ENCODE measurements at regions not wholly inside any gene's neighbourhood (a gene's known extent, or its start where the extent isn't known, plus 50 kb on each side); places are given as distances from the start of the nearest gene placed in this dataset.

DNA sequence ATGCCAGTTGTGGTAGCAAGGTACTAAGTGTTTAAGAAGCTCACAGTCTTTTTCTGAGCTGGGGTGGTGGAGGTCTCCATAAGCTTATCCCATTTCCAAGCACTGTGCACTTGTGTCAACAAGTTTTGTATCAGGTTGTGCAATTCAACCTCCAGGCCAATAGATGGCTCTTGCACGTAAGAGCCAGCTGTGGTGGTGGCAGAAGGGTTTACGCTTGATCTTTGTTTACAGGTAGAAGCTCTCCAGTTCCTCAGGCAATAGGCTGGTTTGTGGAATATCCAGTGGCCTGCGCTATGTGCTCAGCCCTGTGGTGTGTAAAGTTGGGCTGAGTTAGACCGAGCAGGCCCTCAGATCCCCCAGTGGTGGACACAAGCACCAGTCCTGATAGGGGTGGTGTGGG is 89.7 kb upstream of the CNTNAP5 start:
- Mint-ChIP-seq H3K27me3 (ENCODE audit: unreplicated experiment) (no peaks in the 10 kb centered on the region), H3K27ac (ENCODE audit: unreplicated experiment) (no peak overlapping the region), H3K4me1 (ENCODE audit: low read depth, unreplicated experiment) (no peaks in the 10 kb centered on the region), H3K4me3 (ENCODE audit: unreplicated experiment) (no peak overlapping the region), H3K36me3 (ENCODE audit: unreplicated experiment) (no peaks in the 10 kb centered on the region), H3K9me3 (ENCODE audit: unreplicated experiment) (no peaks in the 10 kb centered on the region)
- TF ChIP-seq, protein P1, sequence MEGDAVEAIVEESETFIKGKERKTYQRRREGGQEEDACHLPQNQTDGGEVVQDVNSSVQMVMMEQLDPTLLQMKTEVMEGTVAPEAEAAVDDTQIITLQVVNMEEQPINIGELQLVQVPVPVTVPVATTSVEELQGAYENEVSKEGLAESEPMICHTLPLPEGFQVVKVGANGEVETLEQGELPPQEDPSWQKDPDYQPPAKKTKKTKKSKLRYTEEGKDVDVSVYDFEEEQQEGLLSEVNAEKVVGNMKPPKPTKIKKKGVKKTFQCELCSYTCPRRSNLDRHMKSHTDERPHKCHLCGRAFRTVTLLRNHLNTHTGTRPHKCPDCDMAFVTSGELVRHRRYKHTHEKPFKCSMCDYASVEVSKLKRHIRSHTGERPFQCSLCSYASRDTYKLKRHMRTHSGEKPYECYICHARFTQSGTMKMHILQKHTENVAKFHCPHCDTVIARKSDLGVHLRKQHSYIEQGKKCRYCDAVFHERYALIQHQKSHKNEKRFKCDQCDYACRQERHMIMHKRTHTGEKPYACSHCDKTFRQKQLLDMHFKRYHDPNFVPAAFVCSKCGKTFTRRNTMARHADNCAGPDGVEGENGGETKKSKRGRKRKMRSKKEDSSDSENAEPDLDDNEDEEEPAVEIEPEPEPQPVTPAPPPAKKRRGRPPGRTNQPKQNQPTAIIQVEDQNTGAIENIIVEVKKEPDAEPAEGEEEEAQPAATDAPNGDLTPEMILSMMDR (IDR thresholded peaks at IDR 0.05; ENCODE audit: partially characterized antibody, unreplicated experiment) = no peak
- DNase-seq = no peak

DNA sequence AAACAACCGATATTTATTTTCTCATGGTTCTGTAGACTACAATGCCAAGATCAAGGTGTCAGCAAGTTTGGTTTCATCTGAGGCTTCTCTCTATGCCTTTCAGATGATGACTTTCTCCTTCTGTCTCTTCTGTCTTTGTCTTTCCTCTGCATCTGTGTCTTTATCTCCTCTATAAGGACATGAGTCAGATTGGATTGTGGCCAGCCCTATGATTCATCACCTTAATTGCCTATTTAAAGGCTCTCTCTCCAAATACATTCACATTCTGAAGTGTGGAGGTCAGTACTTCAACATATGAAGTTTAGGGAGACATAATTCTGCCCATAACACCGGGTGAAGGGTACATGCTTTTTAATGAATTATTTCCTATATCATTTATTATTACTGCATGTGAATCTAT is 71.2 kb upstream of the CNTNAP5 start:
- Mint-ChIP-seq H3K36me3 (ENCODE audit: unreplicated experiment) (no peaks in the 10 kb centered on the region), H3K4me1 (ENCODE audit: low read depth, unreplicated experiment) (no peaks in the 10 kb centered on the region)
- TF ChIP-seq, protein P1 (IDR thresholded peaks at IDR 0.05; ENCODE audit: partially characterized antibody, unreplicated experiment) = no peak

DNA sequence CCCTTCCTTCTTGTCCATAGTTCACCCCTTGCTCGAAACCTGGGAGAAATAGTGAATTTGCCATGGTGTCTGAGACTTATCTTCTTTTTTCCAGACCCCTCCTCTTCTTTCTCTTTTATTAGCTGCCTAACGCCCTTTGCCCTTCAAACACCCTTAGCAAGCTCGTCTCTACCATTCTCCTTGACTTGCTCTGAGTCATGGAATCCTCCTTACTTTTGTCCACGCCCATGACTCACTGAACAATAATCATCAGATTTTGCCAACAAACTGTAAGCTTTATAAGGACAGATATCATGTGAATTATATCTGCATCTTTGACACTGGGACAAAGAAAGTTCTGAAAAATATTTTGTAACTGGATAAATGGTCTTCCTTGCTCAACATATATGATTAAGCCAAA is 67.1 kb upstream of the CNTNAP5 start:
- no peak for DNase-seq
- H3K9me3 Mint-ChIP-seq (ENCODE audit: unreplicated experiment) = no peaks in the 10 kb centered on the region
- no peaks in the 10 kb centered on the region for H3K4me1 Mint-ChIP-seq (ENCODE audit: low read depth, unreplicated experiment)
- no peak overlapping the region for H3K27ac Mint-ChIP-seq (ENCODE audit: unreplicated experiment)
- TF ChIP-seq, protein P1 (IDR thresholded peaks at IDR 0.05; ENCODE audit: partially characterized antibody, unreplicated experiment) = no peak
- H3K4me3 Mint-ChIP-seq (ENCODE audit: unreplicated experiment) = no peak overlapping the region
- no peaks in the 10 kb centered on the region for H3K27me3 Mint-ChIP-seq (ENCODE audit: unreplicated experiment)
- no peaks in the 10 kb centered on the region for H3K36me3 Mint-ChIP-seq (ENCODE audit: unreplicated experiment)

More for the DNA sequence above, 71.2 kb upstream of the CNTNAP5 start:
- no peak for DNase-seq
- Mint-ChIP-seq H3K27ac (ENCODE audit: unreplicated experiment) (no peak overlapping the region), H3K27me3 (ENCODE audit: unreplicated experiment) (no peaks in the 10 kb centered on the region), H3K9me3 (ENCODE audit: unreplicated experiment) (no peaks in the 10 kb centered on the region), H3K4me3 (ENCODE audit: unreplicated experiment) (no peak overlapping the region)

DNA sequence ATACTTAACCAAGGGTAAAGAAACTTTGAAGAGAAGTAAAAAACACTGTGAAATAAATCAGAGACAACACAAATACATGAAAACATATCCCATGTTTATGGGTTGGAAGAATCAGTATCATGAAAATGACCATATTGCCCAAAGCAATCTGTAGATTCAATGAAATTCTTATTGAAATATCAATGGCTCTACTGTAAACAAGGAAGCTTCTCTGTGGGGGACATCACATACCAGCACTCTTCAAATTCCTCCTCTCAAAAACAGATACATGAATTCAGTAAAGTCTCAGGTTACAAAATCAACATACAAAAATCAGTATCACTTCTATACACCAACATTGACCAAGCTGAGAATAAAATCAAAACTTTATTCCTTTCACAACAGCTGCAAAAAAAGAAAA is 63.5 kb upstream of the CNTNAP5 start:
- no peaks in the 10 kb centered on the region for H3K36me3 Mint-ChIP-seq (ENCODE audit: unreplicated experiment)

DNA sequence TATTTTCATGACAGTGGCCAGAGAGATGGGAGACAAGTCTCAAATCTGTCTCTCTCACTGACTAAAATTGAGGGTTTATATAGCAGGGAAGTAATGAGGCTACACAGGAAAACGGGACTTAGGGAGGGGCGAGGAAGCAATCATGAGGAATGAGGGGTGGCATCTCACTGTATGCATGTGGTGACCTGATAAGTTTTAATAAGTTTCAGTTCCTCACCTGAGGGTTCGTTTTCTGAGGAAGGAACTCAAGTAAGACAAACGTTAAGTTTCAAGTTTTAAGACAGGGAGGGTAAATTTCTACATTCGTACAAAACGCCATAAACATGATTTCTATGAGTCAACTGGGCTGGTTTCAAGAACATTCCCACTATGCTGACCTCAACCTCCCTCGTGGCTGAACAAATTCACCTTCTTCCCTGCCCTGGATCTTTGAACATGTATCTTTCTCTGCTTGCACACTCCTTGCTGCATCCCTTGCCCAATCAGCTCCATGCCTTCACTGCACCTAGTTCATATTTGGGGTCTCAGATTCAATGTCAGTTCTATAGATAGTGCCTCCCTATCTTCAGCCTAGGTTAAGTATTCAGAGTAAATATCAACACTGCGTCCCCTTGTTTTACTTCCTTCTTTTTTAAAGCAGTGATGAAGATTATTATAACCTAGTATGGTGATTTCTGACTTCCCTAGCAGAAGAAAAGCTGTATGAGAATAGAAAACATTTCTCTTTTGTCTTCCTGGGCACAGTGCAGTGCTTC is 53.3 kb upstream of the CNTNAP5 start:
- H3K4me1 Mint-ChIP-seq (ENCODE audit: low read depth, unreplicated experiment) = no peaks in the 10 kb centered on the region
- H3K36me3 Mint-ChIP-seq (ENCODE audit: unreplicated experiment) = no peaks in the 10 kb centered on the region
- H3K27me3 Mint-ChIP-seq (ENCODE audit: unreplicated experiment) = no peaks in the 10 kb centered on the region

More for the DNA sequence above, 63.5 kb upstream of the CNTNAP5 start:
- H3K4me3 Mint-ChIP-seq (ENCODE audit: unreplicated experiment) = no peak overlapping the region
- H3K9me3 Mint-ChIP-seq (ENCODE audit: unreplicated experiment) = no peaks in the 10 kb centered on the region
- TF ChIP-seq, protein P1 (IDR thresholded peaks at IDR 0.05; ENCODE audit: partially characterized antibody, unreplicated experiment) = no peak
- H3K27me3 Mint-ChIP-seq (ENCODE audit: unreplicated experiment) = no peaks in the 10 kb centered on the region
- H3K4me1 Mint-ChIP-seq (ENCODE audit: low read depth, unreplicated experiment) = no peaks in the 10 kb centered on the region
- H3K27ac Mint-ChIP-seq (ENCODE audit: unreplicated experiment) = no peak overlapping the region
- DNase-seq = no peak

More for the DNA sequence above, 53.3 kb upstream of the CNTNAP5 start:
- Mint-ChIP-seq H3K9me3 (ENCODE audit: unreplicated experiment) (no peaks in the 10 kb centered on the region), H3K27ac (ENCODE audit: unreplicated experiment) (no peak overlapping the region), H3K4me3 (ENCODE audit: unreplicated experiment) (no peak overlapping the region)
- no peak for DNase-seq
- TF ChIP-seq, protein P1 (IDR thresholded peaks at IDR 0.05; ENCODE audit: partially characterized antibody, unreplicated experiment) = no peak
